H9 (cell line): ENCODE measurements at regions not wholly inside any gene's neighbourhood (a gene's known extent, or its start where the extent isn't known, plus 50 kb on each side); places are given as distances from the start of the nearest gene placed in this dataset.

ENCODE experiments used
- DNase-seq: peaks from one replicate; pipeline ENCODE4 v3.0.0-alpha.2; 2017
- H2AFZ ChIP-seq: one replicate; pipeline ENCODE4 v1.6.1; 2013; ENCODE audit warnings: mild to moderate bottlenecking, low read length, control low read depth, moderate library complexity
- H2AK5ac ChIP-seq: 2 replicates; pipeline ENCODE4 v1.6.1; 2013; ENCODE audit warnings: low read length, control low read depth, mixed read lengths; ENCODE audit not compliant: insufficient read length
- H2BK120ac ChIP-seq: one replicate; pipeline ENCODE4 v1.6.1; 2013; ENCODE audit warnings: low read depth, mild to moderate bottlenecking, low read length, control low read depth, inconsistent platforms; ENCODE audit not compliant: poor library complexity, severe bottlenecking
- H2BK12ac ChIP-seq: 2 replicates; pipeline ENCODE4 v1.6.1; 2013; ENCODE audit warnings: low read length, control low read depth, mixed read lengths, low read depth; ENCODE audit not compliant: insufficient read length
- H2BK15ac ChIP-seq: 2 replicates; pipeline ENCODE4 v1.6.1; 2013; ENCODE audit warnings: low read depth, low read length, control low read depth
- H2BK20ac ChIP-seq: one replicate; pipeline ENCODE4 v1.6.1; 2013; ENCODE audit warnings: low read depth, mild to moderate bottlenecking, low read length, control low read depth, inconsistent platforms; ENCODE audit not compliant: poor library complexity, severe bottlenecking
- H2BK5ac ChIP-seq: 2 replicates; pipeline ENCODE4 v1.6.1; 2013; ENCODE audit warnings: low read length, control low read depth, mixed read lengths; ENCODE audit not compliant: insufficient read length
- H3K14ac ChIP-seq: 2 replicates; pipeline ENCODE4 v1.6.1; 2013; ENCODE audit warnings: low read length, control low read depth; ENCODE audit not compliant: insufficient read depth
- H3K18ac ChIP-seq: 2 replicates; pipeline ENCODE4 v1.6.1; 2013; ENCODE audit warnings: low read depth, mild to moderate bottlenecking, mixed read lengths, low read length, control low read depth; ENCODE audit not compliant: insufficient read length
- H3K23ac ChIP-seq: 2 replicates; pipeline ENCODE4 v1.6.1; 2013; ENCODE audit warnings: low read length, control low read depth, mixed read lengths, low read depth; ENCODE audit not compliant: insufficient read length
- H3K23me2 ChIP-seq: 2 replicates; pipeline ENCODE4 v1.6.1; 2013; ENCODE audit warnings: low read depth, mild to moderate bottlenecking, mixed read lengths, low read length, control low read depth; ENCODE audit not compliant: insufficient read length, poor library complexity, severe bottlenecking
- H3K27ac ChIP-seq: 2 replicates; pipeline ENCODE4 v1.5.1; 2013; ENCODE audit warnings: low read length, control low read depth, mixed read lengths, low read depth; ENCODE audit not compliant: insufficient read length
- H3K27me3 ChIP-seq: 2 replicates; pipeline ENCODE4 v1.6.1; 2013; ENCODE audit warnings: low read length, control low read depth, inconsistent platforms; ENCODE audit not compliant: insufficient read depth
- H3K4ac ChIP-seq: 2 replicates; pipeline ENCODE4 v1.6.1; 2013; ENCODE audit warnings: low read depth, mild to moderate bottlenecking, control low read depth, inconsistent platforms, low read length, moderate library complexity
- H3K4me1 ChIP-seq: 2 replicates; pipeline ENCODE4 v1.6.1; 2013; ENCODE audit warnings: low read length, control low read depth, inconsistent platforms; ENCODE audit not compliant: insufficient read depth
- H3K4me2 ChIP-seq: 2 replicates; pipeline ENCODE4 v1.6.1; 2013; ENCODE audit warnings: low read length, control low read depth, mixed read lengths; ENCODE audit not compliant: insufficient read length, insufficient read depth
- H3K56ac ChIP-seq: 2 replicates; pipeline ENCODE4 v1.6.1; 2013; ENCODE audit warnings: low read depth, mild to moderate bottlenecking, mixed read lengths, low read length, control low read depth; ENCODE audit not compliant: insufficient read length
- H3K79me1 ChIP-seq: 2 replicates; pipeline ENCODE4 v1.6.1; 2013; ENCODE audit warnings: low read depth, mild to moderate bottlenecking, moderate library complexity, low read length, control low read depth, inconsistent platforms; ENCODE audit not compliant: insufficient read depth, poor library complexity, severe bottlenecking
- H3K79me2 ChIP-seq: 2 replicates; pipeline ENCODE4 v1.6.1; 2013; ENCODE audit warnings: low read length, control low read depth, inconsistent platforms; ENCODE audit not compliant: insufficient read depth
- H3K9ac ChIP-seq: 2 replicates; pipeline ENCODE4 v1.6.1; 2013; ENCODE audit warnings: low read length, control low read depth, mixed read lengths; ENCODE audit not compliant: insufficient read length; ENCODE audit errors: extremely low read depth
- H3K9me3 ChIP-seq: one replicate; pipeline ENCODE4 v1.6.1; 2013; ENCODE audit warnings: low read depth, low read length, inconsistent platforms; ENCODE audit not compliant: control insufficient read depth
- H3T11ph ChIP-seq: one replicate; pipeline ENCODE4 v1.6.1; 2013; ENCODE audit warnings: mild to moderate bottlenecking, low read length, control low read depth, inconsistent platforms
- H4K20me1 ChIP-seq: one replicate; pipeline ENCODE4 v1.6.1; 2013; ENCODE audit not compliant: control insufficient read depth, insufficient read length, insufficient read depth
- H4K5ac ChIP-seq: 2 replicates; pipeline ENCODE4 v1.6.1; 2013; ENCODE audit warnings: low read depth, mild to moderate bottlenecking, mixed read lengths, low read length, control low read depth; ENCODE audit not compliant: insufficient read length
- H4K8ac ChIP-seq: replicated peaks from 2 replicates; pipeline ENCODE4 v1.6.1; 2013; ENCODE audit warnings: low read length, control low read depth, mixed read lengths, low read depth; ENCODE audit not compliant: insufficient read length
- H4K91ac ChIP-seq: 2 replicates; pipeline ENCODE4 v1.6.1; 2013; ENCODE audit warnings: low read depth, mild to moderate bottlenecking, moderate library complexity, mixed read lengths, low read length, control low read depth; ENCODE audit not compliant: insufficient read length
- H3K27ac Mint-ChIP-seq, 3 experiments: 2 replicates in 2 of 3; 3 replicates in 1 of 3; pipeline ENCODE4 v1.8.0; 2020 to 2021; ENCODE audit warnings: mixed read lengths in 3 of 3, mild to moderate bottlenecking in 1 of 3, moderate library complexity in 1 of 3
- H3K27me3 Mint-ChIP-seq: 2 replicates; pipeline ENCODE4 v1.8.0; 2021; ENCODE audit warnings: low read depth, mild to moderate bottlenecking, moderate library complexity, mixed read lengths
- H3K36me3 Mint-ChIP-seq, 3 experiments: 2 replicates in 2 of 3; 3 replicates in 1 of 3; pipeline ENCODE4 v1.8.0; 2020 to 2021; ENCODE audit warnings: low read depth in 3 of 3, mixed read lengths in 3 of 3; ENCODE audit not compliant: insufficient read depth in 1 of 3
- H3K4me1 Mint-ChIP-seq, 2 experiments: 2 replicates each; pipeline ENCODE4 v1.8.0; 2020; ENCODE audit warnings: mixed read lengths in 2 of 2
- H3K4me3 Mint-ChIP-seq, 2 experiments: 2 replicates in 1 of 2; 3 replicates in 1 of 2; pipeline ENCODE4 v1.8.0; 2020 to 2021; ENCODE audit warnings: mild to moderate bottlenecking in 2 of 2, mixed read lengths in 2 of 2, moderate library complexity in 1 of 2
- H3K9me3 Mint-ChIP-seq, 2 experiments: 2 replicates in 1 of 2; 3 replicates in 1 of 2; pipeline ENCODE4 v1.8.0; 2020; ENCODE audit warnings: mild to moderate bottlenecking in 2 of 2, mixed read lengths in 2 of 2, moderate library complexity in 1 of 2
- CTCF ChIP-seq: fragments of 200-600 bp; sonication (generic); conservative IDR thresholded peaks from 3 replicates; pipeline ENCODE4 v1.8.0; 2021; ENCODE audit warnings: antibody characterized with exemption, mild to moderate bottlenecking
- WGBS: extraction: QIAGEN DNeasy Blood & Tissue Kit; methylation state at CpG from one replicate; pipeline ENCODE4 v1.1.7; 2013; ENCODE audit warnings: missing lambda C conversion rate, low lambda C conversion rate, mixed read lengths; ENCODE audit not compliant: insufficient read length; ENCODE audit errors: extremely low coverage; 5-methylcytosine and 5-hydroxymethylcytosine counted together

- no peak overlapping the region for H4K91ac ChIP-seq
- no peak overlapping the region for H4K8ac ChIP-seq
- no peak overlapping the region for H3K56ac ChIP-seq
- DNase-seq = no peak
- no peak overlapping the region for H3T11ph ChIP-seq
- no peak overlapping the region for H2AK5ac ChIP-seq
- no peaks in the 10 kb centered on the region for H3K9me3 Mint-ChIP-seq
- H2BK12ac ChIP-seq = no peak overlapping the region
- no peak overlapping the region for H3K23ac ChIP-seq
- H2BK20ac ChIP-seq = no peak overlapping the region
- WGBS = no CpG with 5 or more reads among the region's 2 CpGs
- no peaks in the 10 kb centered on the region for H3K79me1 ChIP-seq
- H3K9me3 ChIP-seq = no peaks in the 10 kb centered on the region
- no peak overlapping the region for H2BK15ac ChIP-seq
- no peak overlapping the region for H4K5ac ChIP-seq
- no peak overlapping the region for H3K27ac ChIP-seq
- H3K27me3 Mint-ChIP-seq = no peaks in the 10 kb centered on the region
- H3K9ac ChIP-seq = no peak overlapping the region
- H3K23me2 ChIP-seq = no peaks in the 10 kb centered on the region
- H3K4me2 ChIP-seq = no peak overlapping the region
- peaks cover 0 to 5% (median 0%) of the 10 kb centered on the region in 3 experiments; a peak in 5 of 7 replicates for H3K36me3 Mint-ChIP-seq
- no peak overlapping the region for H3K14ac ChIP-seq
- no peak overlapping the region for H2AFZ ChIP-seq
- no peaks in the 10 kb centered on the region for H4K20me1 ChIP-seq
- no peak for TF ChIP-seq CTCF
- no peaks in the 10 kb centered on the region for H3K79me2 ChIP-seq
- H3K27me3 ChIP-seq = no peaks in the 10 kb centered on the region
- no peak overlapping the region for H3K4ac ChIP-seq
- H3K4me1 ChIP-seq = no peaks in the 10 kb centered on the region
- H3K27ac Mint-ChIP-seq = no peak overlapping the region
- H2BK5ac ChIP-seq = no peak overlapping the region
- H3K4me3 Mint-ChIP-seq = no peak overlapping the region
- no peak overlapping the region for H2BK120ac ChIP-seq
- no peaks in the 10 kb centered on the region for H3K4me1 Mint-ChIP-seq
- no peak overlapping the region for H3K18ac ChIP-seq
Measured at GRCh38 chr15:62672268-62672667, 370.3 kb upstream of the TPM1 start.
